ENCODE measurements at regions not wholly inside any gene's neighbourhood (a gene's known extent, or its start where the extent isn't known, plus 50 kb on each side); places are given as distances from the start of the nearest gene placed in this dataset.

DNA sequence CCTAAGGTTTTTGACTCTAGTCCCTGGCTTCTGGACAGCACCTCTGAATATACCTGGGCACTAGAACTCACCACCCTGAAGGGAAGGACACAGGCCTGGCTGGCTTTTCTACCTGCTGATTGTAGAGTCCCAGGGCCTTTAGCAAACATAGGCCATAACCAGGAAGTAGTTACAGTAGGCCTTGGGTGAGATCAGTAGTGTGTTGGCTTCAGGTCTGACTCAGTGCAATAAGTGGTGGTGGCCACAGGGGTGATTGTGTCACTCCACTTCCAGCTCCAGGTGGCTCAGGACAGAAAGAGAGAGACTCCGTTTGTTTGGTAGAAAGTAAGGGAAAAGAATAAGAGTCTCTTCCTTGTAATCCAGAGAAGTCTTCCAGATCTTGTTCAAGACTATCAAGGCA, 101.7 kb upstream of the LGALSL start:
- Mint-ChIP-seq H3K27ac (no peak overlapping the region), H3K4me1 (ENCODE audit: low read depth) (peaks cover 2% of the 10 kb centered on the region), H3K27me3 (ENCODE audit: low read depth) (peaks cover 38% of the 10 kb centered on the region), H3K36me3 (ENCODE audit: low read depth) (no peaks in the 10 kb centered on the region), H3K9me3 (no peaks in the 10 kb centered on the region), H3K4me3 (ENCODE audit: low read depth) (no peak overlapping the region)
- no peak for DNase-seq (ENCODE audit: low spot score)
- intact Hi-C loops (cut with micrococcal nuclease) = no loop called here

DNA sequence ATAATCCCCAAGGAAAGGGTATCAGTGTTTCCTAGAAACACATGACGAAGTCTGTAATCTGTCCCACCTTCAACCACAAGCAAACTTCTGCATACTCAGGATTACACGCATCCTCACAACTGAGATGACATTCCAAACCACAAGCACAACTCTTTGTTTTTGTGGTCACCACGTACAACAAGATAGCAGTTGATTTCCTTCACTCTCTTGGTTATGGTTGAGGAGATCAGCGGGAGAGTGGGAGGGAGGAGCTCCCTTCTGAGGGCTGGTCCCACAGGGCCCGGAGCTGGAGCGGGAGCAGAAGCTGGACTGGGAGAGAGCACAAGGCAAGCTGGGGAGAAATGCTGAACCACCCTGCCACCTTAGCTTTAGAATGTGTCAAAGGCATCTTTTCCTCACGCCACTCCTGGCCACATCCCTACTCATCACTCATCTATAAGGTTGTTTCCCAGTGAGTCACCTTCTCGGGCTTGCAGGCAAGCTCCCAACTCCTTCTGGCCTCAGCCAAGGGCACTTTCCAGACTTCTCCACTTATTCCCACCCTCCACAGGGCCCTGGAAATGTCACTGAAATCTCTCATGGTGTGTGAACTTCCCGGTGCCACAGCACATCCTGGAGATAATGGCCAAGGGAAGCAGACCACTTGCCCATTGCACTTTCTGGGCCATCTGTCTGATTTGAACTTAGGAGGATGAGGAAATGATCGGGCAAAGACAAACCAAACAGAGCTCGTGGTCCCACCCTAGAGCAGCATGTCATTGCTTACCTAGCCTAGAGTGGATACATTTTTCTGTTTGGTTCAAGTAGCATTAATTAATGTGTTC, 98.9 kb upstream of the LGALSL start:
- H3K27me3 Mint-ChIP-seq (ENCODE audit: low read depth) = peaks cover 37% of the 10 kb centered on the region
- H3K4me1 Mint-ChIP-seq (ENCODE audit: low read depth) = peaks cover 8% of the 10 kb centered on the region
- H3K36me3 Mint-ChIP-seq (ENCODE audit: low read depth) = no peaks in the 10 kb centered on the region
- H3K4me3 Mint-ChIP-seq (ENCODE audit: low read depth) = no peak overlapping the region
- intact Hi-C loops (cut with micrococcal nuclease) = no loop called here
- H3K9me3 Mint-ChIP-seq = no peaks in the 10 kb centered on the region
- DNase-seq (ENCODE audit: low spot score) = no peak
- H3K27ac Mint-ChIP-seq = no peak overlapping the region

DNA sequence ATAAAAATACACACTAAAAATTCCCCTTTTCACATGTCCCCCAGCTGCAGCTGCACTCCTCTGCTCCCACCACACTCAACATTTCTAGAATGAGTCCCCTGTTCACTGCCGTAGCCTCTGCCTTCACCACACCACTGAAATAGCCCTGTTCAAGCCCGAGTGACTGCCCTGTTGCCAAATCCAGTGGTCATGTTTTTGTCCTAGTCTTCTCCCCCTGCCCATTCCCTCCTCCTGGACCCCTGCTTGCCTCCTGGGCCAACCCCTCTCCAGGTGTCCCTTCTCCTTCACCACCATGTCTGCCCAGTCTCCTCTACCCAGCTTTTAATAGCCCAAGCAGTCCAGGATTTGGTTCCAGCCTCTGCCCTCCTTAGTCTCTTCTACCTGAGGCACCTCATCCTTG, 97.1 kb upstream of the LGALSL start:
- Mint-ChIP-seq H3K27ac (no peak overlapping the region), H3K36me3 (ENCODE audit: low read depth) (no peaks in the 10 kb centered on the region), H3K27me3 (ENCODE audit: low read depth) (peaks cover 37% of the 10 kb centered on the region), H3K4me1 (ENCODE audit: low read depth) (peaks cover 11% of the 10 kb centered on the region), H3K4me3 (ENCODE audit: low read depth) (no peak overlapping the region), H3K9me3 (no peaks in the 10 kb centered on the region)
- DNase-seq (ENCODE audit: low spot score) = no peak
- intact Hi-C loops (cut with micrococcal nuclease) = no loop called here

DNA sequence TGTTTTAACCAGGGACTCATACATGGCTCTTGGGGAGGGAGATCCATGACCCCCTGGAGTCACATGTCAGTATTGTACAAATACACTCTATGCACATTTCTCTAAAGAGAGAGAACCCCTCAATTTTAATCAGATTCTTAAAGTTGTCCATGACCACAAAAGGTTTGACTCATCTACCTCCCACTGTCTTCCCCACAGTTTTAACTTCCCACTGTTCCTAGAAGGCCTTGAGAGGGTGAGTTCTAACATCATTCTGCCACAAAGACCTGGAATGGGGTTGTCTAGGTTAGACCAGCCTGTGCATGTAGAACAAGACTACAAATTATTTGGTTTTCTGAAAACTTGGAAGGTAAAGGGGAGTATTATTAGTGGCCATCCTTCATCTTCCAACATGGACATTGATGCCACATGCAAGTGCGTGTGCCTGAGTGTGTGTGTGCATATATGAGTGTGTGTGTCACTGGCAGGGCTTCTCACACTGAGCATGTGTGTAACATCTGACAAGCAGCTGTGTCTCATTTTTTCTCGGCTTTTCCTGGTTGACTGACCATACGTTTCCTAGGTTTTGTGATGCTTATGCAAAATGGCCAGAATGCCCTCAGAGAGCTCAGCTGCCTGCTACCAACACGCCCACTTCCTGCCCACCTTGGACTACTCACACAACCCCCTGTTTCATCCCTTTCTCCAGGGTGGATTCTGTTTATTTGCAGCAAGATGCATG, 94.6 kb upstream of the LGALSL start:
- no peak overlapping the region for H3K27ac Mint-ChIP-seq

DNA sequence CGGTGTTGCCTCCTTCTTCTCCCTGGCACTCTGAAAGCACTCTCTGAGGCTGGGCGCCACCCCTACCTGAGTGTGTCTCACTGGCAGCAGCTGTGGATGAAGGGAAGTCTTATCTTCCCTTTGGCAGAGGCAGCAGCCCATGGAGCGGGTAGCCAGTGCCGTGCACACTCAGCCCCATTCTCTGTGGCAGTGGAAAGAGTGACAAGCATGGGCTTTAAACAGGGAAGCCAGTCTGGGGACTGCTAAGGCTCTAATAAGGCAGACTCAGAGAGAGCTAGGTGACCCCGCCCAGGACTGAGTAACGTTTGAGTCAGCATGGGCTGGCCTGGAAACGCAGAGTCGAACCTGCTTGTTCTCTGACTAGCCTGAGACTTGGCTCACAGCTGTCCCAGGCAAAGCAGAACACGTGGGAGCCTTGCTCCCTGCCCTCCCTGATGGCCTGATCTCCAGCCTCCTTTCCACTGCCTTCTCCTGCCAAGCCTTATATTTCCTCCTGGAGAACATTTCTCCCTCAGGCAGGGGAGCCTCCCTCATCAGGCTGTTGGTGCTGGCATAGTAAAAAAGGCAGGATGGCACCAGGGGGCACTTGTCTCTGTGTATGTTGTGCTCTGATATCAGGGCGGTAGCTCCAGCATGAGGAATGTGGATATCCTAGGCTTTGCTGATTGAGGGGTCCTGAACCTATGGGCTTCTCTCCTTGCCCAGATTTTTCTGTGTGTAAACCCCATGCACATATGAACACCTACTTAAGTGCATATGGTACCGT, 93.9 kb upstream of the LGALSL start:
- peaks cover 9% of the 10 kb centered on the region for H3K4me1 Mint-ChIP-seq (ENCODE audit: low read depth)
- H3K4me3 Mint-ChIP-seq (ENCODE audit: low read depth) = no peak overlapping the region
- H3K27me3 Mint-ChIP-seq (ENCODE audit: low read depth) = peaks cover 34% of the 10 kb centered on the region
- no peaks in the 10 kb centered on the region for H3K36me3 Mint-ChIP-seq (ENCODE audit: low read depth)
- peak; percentile 15 for DNase-seq (ENCODE audit: low spot score)
- H3K9me3 Mint-ChIP-seq = no peaks in the 10 kb centered on the region
- intact Hi-C loops (cut with micrococcal nuclease) = loop anchor here (10.0 kb wide), 1 partner anchor 95 kb away; the partner anchor contains the start of gene LGALSL
- H3K27ac Mint-ChIP-seq = no peak overlapping the region

More for the DNA sequence above, 94.6 kb upstream of the LGALSL start:
- intact Hi-C loops (cut with micrococcal nuclease) = no loop called here
- no peaks in the 10 kb centered on the region for H3K9me3 Mint-ChIP-seq
- H3K4me1 Mint-ChIP-seq (ENCODE audit: low read depth) = peaks cover 11% of the 10 kb centered on the region
- H3K4me3 Mint-ChIP-seq (ENCODE audit: low read depth) = no peak overlapping the region
- H3K36me3 Mint-ChIP-seq (ENCODE audit: low read depth) = no peaks in the 10 kb centered on the region
- peaks cover 38% of the 10 kb centered on the region for H3K27me3 Mint-ChIP-seq (ENCODE audit: low read depth)
- DNase-seq (ENCODE audit: low spot score) = no peak

DNA sequence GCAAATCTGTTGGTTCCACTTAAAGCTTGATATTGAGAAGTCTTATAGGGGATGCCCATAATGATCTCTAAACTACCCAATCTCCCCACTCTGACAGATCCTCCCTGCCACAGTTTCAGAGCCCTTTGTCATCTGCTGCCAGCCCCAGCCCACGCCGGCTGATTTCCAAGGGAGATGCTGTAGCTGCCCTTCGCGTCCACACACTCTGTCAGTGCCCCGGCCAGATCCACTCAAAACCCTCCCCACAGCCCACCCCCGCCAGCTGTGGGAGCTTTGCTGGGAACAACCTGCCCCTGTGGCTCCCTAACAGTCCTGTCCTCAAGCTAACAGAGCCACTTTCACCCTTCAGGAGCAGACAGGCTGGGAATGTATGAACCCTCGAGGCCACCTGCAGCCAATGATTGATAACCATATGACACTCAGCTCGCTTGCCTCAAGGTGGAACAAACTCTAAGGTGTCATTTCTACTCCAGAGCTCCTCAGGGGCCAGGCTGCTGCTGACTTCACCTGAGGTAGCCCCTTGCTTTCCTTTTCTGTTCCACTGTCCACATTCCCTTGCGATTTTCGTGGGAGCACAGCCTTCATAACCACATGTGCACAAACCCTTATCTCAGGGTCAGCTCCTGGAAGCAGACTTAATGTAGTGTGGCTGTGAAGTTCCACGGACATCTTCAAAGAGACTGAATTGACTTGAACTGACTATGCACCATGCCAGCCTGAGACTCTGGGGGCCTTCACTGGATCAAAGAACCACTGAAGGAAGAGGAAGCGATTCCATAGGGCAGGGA, 92.6 kb upstream of the LGALSL start:
- Mint-ChIP-seq H3K4me1 (ENCODE audit: low read depth) (peaks cover 9% of the 10 kb centered on the region), H3K4me3 (ENCODE audit: low read depth) (no peak overlapping the region), H3K27me3 (ENCODE audit: low read depth) (peaks cover 26% of the 10 kb centered on the region), H3K9me3 (no peaks in the 10 kb centered on the region), H3K27ac (no peak overlapping the region), H3K36me3 (ENCODE audit: low read depth) (no peaks in the 10 kb centered on the region)
- intact Hi-C loops (cut with micrococcal nuclease) = loop anchor here (10.0 kb wide), 1 partner anchor 93 kb away; the partner anchor contains the start of gene LGALSL
- no peak for DNase-seq (ENCODE audit: low spot score)

DNA sequence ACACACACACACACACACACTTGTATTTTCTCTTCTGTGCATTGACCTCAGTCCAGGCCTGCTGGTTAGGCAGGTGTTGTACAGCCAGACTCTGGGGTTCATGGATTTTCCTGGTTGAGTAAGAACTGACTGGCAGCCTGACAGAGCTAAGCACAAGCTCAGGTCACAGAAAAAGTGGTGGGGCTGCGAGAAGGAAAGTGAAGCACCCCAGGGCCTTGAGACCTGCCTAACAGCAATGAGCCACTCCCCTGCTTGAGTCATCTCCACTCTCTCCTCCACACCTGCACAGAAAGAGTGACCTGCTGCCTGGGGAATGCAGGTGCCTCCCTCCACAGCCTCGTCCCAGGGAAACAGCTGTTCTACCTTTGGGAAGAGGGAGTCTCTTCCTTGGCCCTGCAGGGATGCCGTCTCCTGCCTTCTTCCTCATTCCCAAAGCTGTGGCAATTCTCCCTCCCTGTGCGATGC, 91.4 kb upstream of the LGALSL start:
- H3K4me3 Mint-ChIP-seq (ENCODE audit: low read depth) = no peak overlapping the region
- peaks cover 9% of the 10 kb centered on the region for H3K4me1 Mint-ChIP-seq (ENCODE audit: low read depth)
- H3K27me3 Mint-ChIP-seq (ENCODE audit: low read depth) = peaks cover 20% of the 10 kb centered on the region
- intact Hi-C loops (cut with micrococcal nuclease) = loop anchor here (10.0 kb wide), 1 partner anchor 92 kb away; the partner anchor contains the start of gene LGALSL
- H3K27ac Mint-ChIP-seq = no peak overlapping the region
- no peaks in the 10 kb centered on the region for H3K36me3 Mint-ChIP-seq (ENCODE audit: low read depth)
- DNase-seq (ENCODE audit: low spot score) = no peak
- H3K9me3 Mint-ChIP-seq = no peaks in the 10 kb centered on the region

DNA sequence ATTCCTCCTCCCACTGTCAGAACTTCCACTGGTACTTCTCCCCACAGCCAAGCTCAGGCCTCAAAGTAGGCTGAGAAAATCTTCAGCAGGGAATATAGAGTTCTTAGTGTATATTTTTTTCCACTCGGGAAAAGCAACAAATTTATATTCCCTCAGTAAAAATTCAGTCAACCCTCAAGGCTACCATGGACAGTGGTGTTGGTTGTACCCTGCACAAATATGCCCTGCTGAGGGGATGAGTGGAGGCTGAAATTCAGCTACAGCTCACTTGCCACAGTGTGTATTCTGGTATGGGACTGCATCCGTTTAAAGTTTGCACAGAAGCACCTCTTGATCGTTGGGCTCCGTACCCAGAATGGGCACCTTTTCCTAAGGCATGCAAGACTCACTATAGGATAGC, 90.8 kb upstream of the LGALSL start:
- no peaks in the 10 kb centered on the region for H3K9me3 Mint-ChIP-seq
- H3K36me3 Mint-ChIP-seq (ENCODE audit: low read depth) = no peaks in the 10 kb centered on the region
- H3K27me3 Mint-ChIP-seq (ENCODE audit: low read depth) = peaks cover 20% of the 10 kb centered on the region
- H3K4me1 Mint-ChIP-seq (ENCODE audit: low read depth) = peaks cover 9% of the 10 kb centered on the region
- intact Hi-C loops (cut with micrococcal nuclease) = loop anchor here (10.0 kb wide), 1 partner anchor 92 kb away; the partner anchor contains the start of gene LGALSL
- H3K4me3 Mint-ChIP-seq (ENCODE audit: low read depth) = no peak overlapping the region
- no peak overlapping the region for H3K27ac Mint-ChIP-seq
- no peak for DNase-seq (ENCODE audit: low spot score)

DNA sequence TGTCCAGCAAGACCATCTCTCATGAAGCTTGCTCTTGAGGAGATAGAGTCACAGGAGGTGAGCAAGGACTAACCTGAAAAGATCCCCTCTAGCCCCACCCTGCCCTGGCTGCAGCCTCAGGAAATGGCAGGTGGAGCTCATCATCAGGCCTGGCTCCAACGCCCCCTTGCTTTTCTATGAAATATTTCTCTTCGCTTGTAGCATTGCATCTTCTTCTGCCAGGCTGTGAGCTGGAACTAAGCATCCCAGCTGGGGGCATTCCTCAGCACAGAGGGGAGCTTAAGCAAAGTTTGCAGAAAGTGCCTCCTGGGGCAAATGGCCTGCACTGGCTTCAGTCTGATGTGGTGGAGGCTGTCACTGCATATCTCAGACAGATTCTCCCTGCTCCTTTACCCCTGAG, 90.1 kb upstream of the LGALSL start:
- Mint-ChIP-seq H3K36me3 (ENCODE audit: low read depth) (no peaks in the 10 kb centered on the region), H3K27ac (no peak overlapping the region), H3K9me3 (no peaks in the 10 kb centered on the region), H3K27me3 (ENCODE audit: low read depth) (peaks cover 25% of the 10 kb centered on the region), H3K4me1 (ENCODE audit: low read depth) (peaks cover 9% of the 10 kb centered on the region), H3K4me3 (ENCODE audit: low read depth) (no peak overlapping the region)
- intact Hi-C loops (cut with micrococcal nuclease) = loop anchor here (10.0 kb wide), 1 partner anchor 91 kb away; the partner anchor contains the start of gene LGALSL
- DNase-seq (ENCODE audit: low spot score) = no peak

DNA sequence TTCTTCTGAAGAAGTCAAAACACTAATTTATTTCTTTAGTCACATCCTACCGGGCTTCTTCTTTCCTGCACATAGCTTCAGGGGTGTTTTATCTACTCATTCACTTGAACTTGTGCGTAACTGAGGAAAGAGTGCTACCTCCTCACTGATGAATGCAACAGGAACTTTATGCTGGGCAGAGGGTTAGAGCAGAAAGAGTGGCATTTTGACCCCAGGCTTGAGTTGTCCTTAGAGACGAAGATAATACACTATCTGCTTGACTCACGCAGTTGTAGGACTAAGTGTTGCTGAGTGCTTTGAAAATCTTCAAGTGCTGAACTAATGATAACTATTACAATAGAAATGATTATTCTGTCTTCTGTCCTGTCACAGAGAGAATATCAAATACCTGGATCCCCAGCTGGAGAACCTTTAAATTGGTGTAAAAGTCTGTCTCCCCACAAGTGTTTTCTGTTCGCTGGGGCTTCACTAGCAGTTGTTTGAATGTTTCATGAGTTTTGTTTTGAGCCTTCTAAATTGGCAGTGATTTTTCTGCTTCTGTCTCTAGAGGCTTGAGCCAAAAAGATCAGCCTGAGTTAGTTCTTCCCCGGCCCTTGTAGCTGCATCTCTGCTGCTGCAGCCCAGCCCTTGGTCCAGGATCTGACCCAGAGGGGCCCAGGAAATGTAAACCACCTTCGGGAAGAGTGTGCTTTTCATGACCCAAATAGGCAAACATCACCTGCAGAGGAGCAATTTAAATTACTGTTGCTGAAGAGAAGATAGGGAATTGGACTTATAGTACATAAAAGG, 86.3 kb upstream of the LGALSL start:
- intact Hi-C loops (cut with micrococcal nuclease) = loop anchor here (10.0 kb wide), 1 partner anchor 87 kb away; the partner anchor contains the start of gene LGALSL
- H3K4me3 Mint-ChIP-seq (ENCODE audit: low read depth) = no peak overlapping the region
- peaks cover 25% of the 10 kb centered on the region for H3K27me3 Mint-ChIP-seq (ENCODE audit: low read depth)
- no peaks in the 10 kb centered on the region for H3K9me3 Mint-ChIP-seq
- no peaks in the 10 kb centered on the region for H3K36me3 Mint-ChIP-seq (ENCODE audit: low read depth)
- H3K27ac Mint-ChIP-seq = no peak overlapping the region
- H3K4me1 Mint-ChIP-seq (ENCODE audit: low read depth) = no peaks in the 10 kb centered on the region
- no peak for DNase-seq (ENCODE audit: low spot score)

DNA sequence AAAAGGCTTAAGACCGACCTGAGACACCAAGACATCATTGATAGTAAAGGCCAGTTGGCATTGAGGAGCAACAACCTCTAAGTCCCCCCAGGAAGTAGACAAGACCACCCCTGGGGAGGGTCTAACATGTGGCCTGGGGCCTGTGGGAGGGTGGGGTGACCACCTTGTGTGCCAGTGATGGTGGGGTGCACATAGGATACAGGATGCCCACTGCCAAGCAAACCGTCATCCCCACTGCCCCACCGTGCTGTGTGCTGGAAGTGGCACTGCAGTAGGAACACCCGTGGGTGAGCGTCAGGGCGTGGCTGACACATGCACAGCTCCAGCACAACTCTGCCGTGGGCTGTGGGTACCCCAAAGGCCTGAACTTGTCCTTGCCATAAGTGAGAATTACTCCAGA, 84.3 kb upstream of the LGALSL start:
- H3K4me1 Mint-ChIP-seq (ENCODE audit: low read depth) = no peaks in the 10 kb centered on the region
- intact Hi-C loops (cut with micrococcal nuclease) = loop anchor here (10.0 kb wide), 1 partner anchor 85 kb away; the partner anchor contains the start of gene LGALSL
- H3K4me3 Mint-ChIP-seq (ENCODE audit: low read depth) = no peak overlapping the region
- DNase-seq (ENCODE audit: low spot score) = no peak
- no peak overlapping the region for H3K27ac Mint-ChIP-seq
- H3K27me3 Mint-ChIP-seq (ENCODE audit: low read depth) = peaks cover 22% of the 10 kb centered on the region
- H3K36me3 Mint-ChIP-seq (ENCODE audit: low read depth) = no peaks in the 10 kb centered on the region
- no peaks in the 10 kb centered on the region for H3K9me3 Mint-ChIP-seq
